Activated CD8-positive, alpha-beta T cell treated with anti-CD3 and anti-CD28 coated beads, Interleukin-2, amount 10 ng/mL, durations not matched to agents 7 days and 5 days (primary cell): ENCODE measurements at regions not wholly inside any gene's neighbourhood (a gene's known extent, or its start where the extent isn't known, plus 50 kb on each side); places are given as distances from the start of the nearest gene placed in this dataset.
"Not testable (repeated sequence)": the region's sequence is repeated elsewhere in the genome, so short reads cannot be mapped to it uniquely, and the experiment has no call there.

ENCODE experiments used
- ATAC-seq: fragments of 150-1000 bp; cut with Tn5 transposase; one replicate; pipeline ENCODE4 v1.10.0; 2021; ENCODE audit warnings: moderate library complexity
- CTCF ChIA-PET: fragments of 350-600 bp; sonication (Branson Sonifier 250); formaldehyde crosslinking; loops from one replicate; lab custom pipeline; 2021; ENCODE audit warnings: antibody characterized with exemption; lab: Charles Lee
- POLR2A ChIA-PET: fragments of 350-600 bp; sonication (Branson Sonifier 250); formaldehyde crosslinking; loops from one replicate; lab custom pipeline; 2021; ENCODE audit warnings: antibody characterized with exemption; lab: Charles Lee
- DNase-seq: peaks from one replicate; pipeline ENCODE4 v3.0.0-alpha.2; 2020
- H3K27ac Mint-ChIP-seq: one replicate; pipeline ENCODE4 v1.8.0; 2021; ENCODE audit warnings: mild to moderate bottlenecking, mixed read lengths
- H3K27me3 Mint-ChIP-seq: one replicate; pipeline ENCODE4 v1.8.0; 2021; ENCODE audit warnings: low read depth, mixed read lengths
- H3K36me3 Mint-ChIP-seq: one replicate; pipeline ENCODE4 v1.8.0; 2021; ENCODE audit warnings: low read depth, mixed read lengths
- H3K4me1 Mint-ChIP-seq: one replicate; pipeline ENCODE4 v1.8.0; 2021; ENCODE audit warnings: low read depth, mixed read lengths
- H3K4me3 Mint-ChIP-seq: one replicate; pipeline ENCODE4 v1.8.0; 2021; ENCODE audit warnings: mild to moderate bottlenecking, mixed read lengths
- H3K9me3 Mint-ChIP-seq: one replicate; pipeline ENCODE4 v1.8.0; 2022; ENCODE audit warnings: mixed read lengths; ENCODE audit not compliant: insufficient read depth

GRCh38 chr5:179403426-179404147 is 58.3 kb upstream of the ADAMTS2 start:
- ChIA-PET CTCF (no interaction called here), POLR2A (no interaction called here)
- peaks cover 17% of the 10 kb centered on the region for H3K9me3 Mint-ChIP-seq
- ATAC-seq (no peak), DNase-seq (no peak)
- peaks cover 2% of the 10 kb centered on the region for H3K36me3 Mint-ChIP-seq
- H3K4me1 Mint-ChIP-seq, result no peaks in the 10 kb centered on the region
- H3K27me3 Mint-ChIP-seq, result no peaks in the 10 kb centered on the region
- H3K4me3 Mint-ChIP-seq, result no peak overlapping the region
- no peak overlapping the region for H3K27ac Mint-ChIP-seq

- H3K4me3 Mint-ChIP-seq, H3K27ac Mint-ChIP-seq, POLR2A ChIA-PET, ATAC-seq, H3K4me1 Mint-ChIP-seq, CTCF ChIA-PET, H3K36me3 Mint-ChIP-seq, H3K27me3 Mint-ChIP-seq, DNase-seq: not testable (repeated sequence)
- H3K9me3 Mint-ChIP-seq, result peaks cover 17% of the 10 kb centered on the region
Measured at GRCh38 chr5:179400435-179400834, 55.2 kb upstream of the ADAMTS2 start.

DNA sequence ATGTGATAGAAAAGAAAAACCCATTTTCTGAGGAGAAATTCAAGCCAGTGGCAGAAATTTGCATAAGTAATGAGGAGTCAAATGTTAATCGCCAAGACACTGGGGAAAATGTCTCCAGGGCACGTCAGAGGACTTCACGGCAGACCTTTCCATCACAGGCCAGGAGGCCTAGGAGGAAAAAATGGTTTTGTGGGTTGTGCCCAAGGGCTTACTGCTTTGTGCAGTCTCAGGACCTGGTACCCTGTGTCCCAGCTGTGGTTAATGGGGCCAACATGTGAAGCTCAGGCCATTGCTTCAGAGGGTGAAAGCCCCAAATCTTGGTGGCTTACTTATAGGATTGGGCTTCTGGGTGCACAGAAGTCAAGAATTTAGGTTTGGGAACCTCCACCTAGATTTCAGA is 54.8 kb upstream of the ADAMTS2 start:
- Mint-ChIP-seq H3K4me1 (no peaks in the 10 kb centered on the region), H3K27ac (no peak overlapping the region), H3K9me3 (peaks cover 17% of the 10 kb centered on the region), H3K27me3 (no peaks in the 10 kb centered on the region), H3K4me3 (no peak overlapping the region), H3K36me3 (peaks cover 2% of the 10 kb centered on the region)
- ATAC-seq (no peak), DNase-seq (no peak)
- CTCF ChIA-PET, result no interaction called here
- POLR2A ChIA-PET, result no interaction called here

DNA sequence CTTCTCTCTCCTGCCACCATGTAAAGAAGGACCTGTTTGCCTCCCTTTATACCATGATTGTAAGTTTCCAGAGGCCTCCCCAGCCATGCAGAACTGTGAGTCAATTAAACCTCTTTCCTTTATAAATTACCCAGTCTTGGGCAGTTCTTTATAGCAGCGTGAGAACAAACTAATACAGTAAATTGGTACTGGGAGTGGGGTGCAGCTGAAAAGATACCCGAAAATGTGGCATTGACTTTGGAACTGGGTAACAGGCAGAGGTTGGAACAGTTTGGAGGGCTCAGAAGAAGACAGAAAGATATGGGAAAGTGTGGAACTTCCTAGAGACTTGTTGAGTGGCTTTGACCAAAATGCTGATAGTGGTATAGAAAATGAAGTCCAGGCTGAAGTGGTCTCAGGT is 54.1 kb upstream of the ADAMTS2 start:
- ATAC-seq, DNase-seq, POLR2A ChIA-PET, H3K4me1 Mint-ChIP-seq, H3K27me3 Mint-ChIP-seq, H3K36me3 Mint-ChIP-seq, H3K27ac Mint-ChIP-seq, H3K4me3 Mint-ChIP-seq, CTCF ChIA-PET: not testable (repeated sequence)
- H3K9me3 Mint-ChIP-seq, result peaks cover 17% of the 10 kb centered on the region

- Mint-ChIP-seq H3K9me3 (peaks cover 24% of the 10 kb centered on the region), H3K36me3 (peaks cover 2% of the 10 kb centered on the region), H3K4me3 (no peak overlapping the region), H3K4me1 (no peaks in the 10 kb centered on the region), H3K27ac (no peak overlapping the region), H3K27me3 (no peaks in the 10 kb centered on the region)
- ChIA-PET POLR2A (no interaction called here), CTCF (no interaction called here)
- ATAC-seq (no peak), DNase-seq (no peak)
Measured at GRCh38 chr5:179397516-179397915, 52.3 kb upstream of the ADAMTS2 start.
